ENCODE measurements at regions not wholly inside any gene's neighbourhood (a gene's known extent, or its start where the extent isn't known, plus 50 kb on each side); places are given as distances from the start of the nearest gene placed in this dataset.
A peak's percentile ranks its signal among the peaks of the same experiment; 100 is the strongest.

DNA sequence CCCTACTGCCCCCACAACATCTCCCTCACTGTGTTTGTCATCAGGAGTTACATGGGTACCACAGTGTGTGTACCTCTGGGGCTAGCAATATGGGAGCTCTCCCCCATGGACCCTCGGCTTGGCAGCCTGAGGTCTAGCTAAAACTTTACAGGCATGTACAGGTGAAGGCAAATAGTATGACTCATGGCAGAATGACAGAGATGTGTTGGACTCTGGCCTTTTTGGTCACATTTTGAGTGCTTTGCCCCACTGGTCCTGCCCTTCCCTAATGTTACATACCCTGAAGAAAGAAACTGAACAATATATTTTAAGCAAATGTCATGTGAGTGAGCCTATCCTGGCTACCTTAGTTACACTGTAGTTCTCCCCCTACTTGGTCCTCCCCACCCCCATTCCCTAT, 124.0 kb downstream of the NGF start:
- peak in 1 of 2 experiments; percentile 5 for DNase-seq
- Mint-ChIP-seq H3K27me3 (ENCODE audit: insufficient read depth, unreplicated experiment) (no peaks in the 10 kb centered on the region), H3K36me3 (ENCODE audit: insufficient read depth, unreplicated experiment) (no peaks in the 10 kb centered on the region), H3K4me3 (ENCODE audit: unreplicated experiment) (no peak overlapping the region), H3K27ac (ENCODE audit: unreplicated experiment) (no peak overlapping the region), H3K4me1 (ENCODE audit: low read depth, unreplicated experiment) (peaks cover 21% of the 10 kb centered on the region), H3K9me3 (ENCODE audit: unreplicated experiment) (no peaks in the 10 kb centered on the region)
- TF ChIP-seq, protein P1, sequence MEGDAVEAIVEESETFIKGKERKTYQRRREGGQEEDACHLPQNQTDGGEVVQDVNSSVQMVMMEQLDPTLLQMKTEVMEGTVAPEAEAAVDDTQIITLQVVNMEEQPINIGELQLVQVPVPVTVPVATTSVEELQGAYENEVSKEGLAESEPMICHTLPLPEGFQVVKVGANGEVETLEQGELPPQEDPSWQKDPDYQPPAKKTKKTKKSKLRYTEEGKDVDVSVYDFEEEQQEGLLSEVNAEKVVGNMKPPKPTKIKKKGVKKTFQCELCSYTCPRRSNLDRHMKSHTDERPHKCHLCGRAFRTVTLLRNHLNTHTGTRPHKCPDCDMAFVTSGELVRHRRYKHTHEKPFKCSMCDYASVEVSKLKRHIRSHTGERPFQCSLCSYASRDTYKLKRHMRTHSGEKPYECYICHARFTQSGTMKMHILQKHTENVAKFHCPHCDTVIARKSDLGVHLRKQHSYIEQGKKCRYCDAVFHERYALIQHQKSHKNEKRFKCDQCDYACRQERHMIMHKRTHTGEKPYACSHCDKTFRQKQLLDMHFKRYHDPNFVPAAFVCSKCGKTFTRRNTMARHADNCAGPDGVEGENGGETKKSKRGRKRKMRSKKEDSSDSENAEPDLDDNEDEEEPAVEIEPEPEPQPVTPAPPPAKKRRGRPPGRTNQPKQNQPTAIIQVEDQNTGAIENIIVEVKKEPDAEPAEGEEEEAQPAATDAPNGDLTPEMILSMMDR (IDR thresholded peaks at IDR 0.05; ENCODE audit: insufficient read depth in 1 of 2, low read depth in 1 of 2, low read length in 1 of 2, severe bottlenecking in 1 of 2, unreplicated experiment in 1 of 2) = no peak
- intact Hi-C loops (cut with micrococcal nuclease; ENCODE audit: unreplicated experiment) = no loop called here
- CTCF ChIA-PET = no interaction called here
- no TSS peak for BruUV-seq (replicated peaks)
- Histone ChIP-seq H3K27me3 (replicated peaks; ENCODE audit: control insufficient read depth, insufficient read depth, low read length) (no peaks in the 10 kb centered on the region), H3K9me3 (no peaks in the 10 kb centered on the region), H3K36me3 (ENCODE audit: control insufficient read depth, insufficient read depth, low read length) (no peaks in the 10 kb centered on the region), H3K4me3 (ENCODE audit: low read depth, low read length) (no peak overlapping the region), H3K4me1 (peaks cover 6% of the 10 kb centered on the region; the same call in 1 of the 2 replicates)
- POLR2A ChIA-PET = no interaction called here

DNA sequence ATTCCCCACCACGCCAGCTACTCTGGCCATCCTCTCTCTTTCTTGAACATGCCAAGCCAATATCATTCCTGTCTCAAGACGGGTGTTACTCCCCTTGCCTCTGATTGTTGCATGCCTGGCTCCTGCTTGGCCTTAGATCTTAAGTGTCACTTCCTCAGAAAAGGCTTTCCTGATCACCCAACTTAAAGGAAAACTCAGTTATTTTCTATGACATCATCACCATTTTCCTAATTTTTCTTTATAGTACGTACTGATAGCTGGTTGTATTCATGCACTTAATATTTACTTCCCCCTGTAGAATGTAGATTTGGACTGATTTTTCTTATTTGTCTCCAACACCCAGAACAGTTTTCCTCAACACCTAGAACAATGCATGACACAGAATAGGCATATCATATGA, 123.8 kb upstream of the TSPAN2 start:
- BruUV-seq (replicated peaks) = no TSS peak
- Histone ChIP-seq H3K27me3 (replicated peaks; ENCODE audit: control insufficient read depth, insufficient read depth, low read length) (no peaks in the 10 kb centered on the region), H3K4me1 (peaks cover 6% of the 10 kb centered on the region; the same call in 1 of the 2 replicates), H3K36me3 (ENCODE audit: control insufficient read depth, insufficient read depth, low read length) (no peaks in the 10 kb centered on the region), H3K4me3 (ENCODE audit: low read depth, low read length) (no peak overlapping the region), H3K9me3 (no peaks in the 10 kb centered on the region)
- Mint-ChIP-seq H3K27me3 (ENCODE audit: insufficient read depth, unreplicated experiment) (no peaks in the 10 kb centered on the region), H3K9me3 (ENCODE audit: unreplicated experiment) (no peaks in the 10 kb centered on the region), H3K36me3 (ENCODE audit: insufficient read depth, unreplicated experiment) (no peaks in the 10 kb centered on the region), H3K4me3 (ENCODE audit: unreplicated experiment) (no peak overlapping the region), H3K27ac (ENCODE audit: unreplicated experiment) (no peak overlapping the region), H3K4me1 (ENCODE audit: low read depth, unreplicated experiment) (peaks cover 21% of the 10 kb centered on the region)
- POLR2A ChIA-PET = no interaction called here
- TF ChIP-seq, protein P1 (IDR thresholded peaks at IDR 0.05; ENCODE audit: insufficient read depth in 1 of 2, low read depth in 1 of 2, low read length in 1 of 2, severe bottlenecking in 1 of 2, unreplicated experiment in 1 of 2) = no peak
- intact Hi-C loops (cut with micrococcal nuclease; ENCODE audit: unreplicated experiment) = no loop called here
- CTCF ChIA-PET = no interaction called here
- DNase-seq = no peak

DNA sequence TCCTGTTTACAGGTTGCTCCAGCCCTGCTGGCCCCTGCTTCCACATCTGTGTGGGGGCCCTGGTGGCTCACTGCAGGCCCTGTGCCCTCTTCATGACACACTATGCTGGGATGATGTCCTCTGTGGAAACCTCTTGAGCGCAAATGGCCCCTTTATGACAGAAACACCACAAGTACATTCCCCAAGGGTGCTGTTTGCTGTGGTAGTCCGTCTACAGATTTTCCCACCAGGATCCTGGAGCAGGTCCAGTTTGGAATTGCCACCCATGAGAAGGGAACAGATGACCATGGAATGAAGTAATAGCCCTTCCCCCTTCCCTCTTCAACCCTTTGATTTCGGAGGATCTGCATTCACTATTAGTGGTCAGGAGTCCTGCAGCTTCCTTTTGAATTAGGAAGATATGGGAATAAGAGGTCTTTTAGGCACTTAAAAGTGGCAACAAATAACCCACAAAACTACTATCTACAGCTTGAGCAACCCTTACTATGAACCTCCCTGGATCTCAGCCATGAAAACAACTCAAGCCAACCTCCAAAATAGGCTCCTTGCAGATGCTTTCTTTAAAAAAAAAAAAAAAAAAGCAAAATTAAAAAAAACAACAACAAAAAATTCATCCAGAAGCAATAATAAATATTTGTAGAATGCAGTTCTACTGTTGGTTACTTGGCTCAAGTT, 121.9 kb upstream of the TSPAN2 start:
- BruUV-seq (replicated peaks) = no TSS peak
- TF ChIP-seq, protein P1 (IDR thresholded peaks at IDR 0.05; ENCODE audit: insufficient read depth in 1 of 2, low read depth in 1 of 2, low read length in 1 of 2, severe bottlenecking in 1 of 2, unreplicated experiment in 1 of 2) = no peak
- H3K4me3 Mint-ChIP-seq (ENCODE audit: unreplicated experiment) = no peak overlapping the region
- H3K9me3 Mint-ChIP-seq (ENCODE audit: unreplicated experiment) = no peaks in the 10 kb centered on the region
- Histone ChIP-seq H3K4me3 (ENCODE audit: low read depth, low read length) (no peak overlapping the region), H3K9me3 (no peaks in the 10 kb centered on the region), H3K4me1 (peaks cover 6% of the 10 kb centered on the region; the same call in 1 of the 2 replicates), H3K36me3 (ENCODE audit: control insufficient read depth, insufficient read depth, low read length) (no peaks in the 10 kb centered on the region), H3K27me3 (replicated peaks; ENCODE audit: control insufficient read depth, insufficient read depth, low read length) (no peaks in the 10 kb centered on the region)
- no peak for DNase-seq
- H3K27me3 Mint-ChIP-seq (ENCODE audit: insufficient read depth, unreplicated experiment) = no peaks in the 10 kb centered on the region
- CTCF ChIA-PET = no interaction called here
- no peak overlapping the region for H3K27ac Mint-ChIP-seq (ENCODE audit: unreplicated experiment)
- H3K36me3 Mint-ChIP-seq (ENCODE audit: insufficient read depth, unreplicated experiment) = no peaks in the 10 kb centered on the region
- H3K4me1 Mint-ChIP-seq (ENCODE audit: low read depth, unreplicated experiment) = peaks cover 11% of the 10 kb centered on the region
- intact Hi-C loops (cut with micrococcal nuclease; ENCODE audit: unreplicated experiment) = no loop called here
- POLR2A ChIA-PET = no interaction called here

Data from Caco-2 (cell line).